GM18498 (cell line): ENCODE measurements at regions not wholly inside any gene's neighbourhood (a gene's known extent, or its start where the extent isn't known, plus 50 kb on each side); places are given as distances from the start of the nearest gene placed in this dataset.

Experiments
- ATAC-seq: cut with Tn5 transposase; IDR thresholded peaks from one replicate; pipeline ENCODE4 v1.9.1; 2021; ENCODE audit warnings: mild to moderate bottlenecking, moderate library complexity; ENCODE audit not compliant: unreplicated experiment

DNA sequence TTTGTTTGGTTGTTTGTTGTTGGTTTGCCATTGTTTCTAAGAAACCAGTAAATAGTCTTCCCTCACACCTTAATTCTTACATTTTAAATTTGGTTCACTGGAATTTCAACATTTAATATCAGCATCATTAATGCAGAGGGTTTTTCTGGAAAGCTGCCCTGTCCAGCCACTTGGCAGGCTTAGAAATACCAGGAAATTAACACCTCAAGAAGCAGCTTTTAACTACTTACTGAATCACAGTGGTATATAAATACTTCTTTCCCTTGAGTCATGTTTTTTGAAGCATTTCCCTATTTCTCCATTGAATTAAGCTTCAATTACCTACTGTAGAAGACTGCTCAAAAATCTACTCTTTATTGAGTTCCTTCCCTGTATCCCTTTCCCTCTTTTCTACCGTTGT lies 1221.1 kb upstream of the ADGRL3 start:
- no peak for ATAC-seq

DNA sequence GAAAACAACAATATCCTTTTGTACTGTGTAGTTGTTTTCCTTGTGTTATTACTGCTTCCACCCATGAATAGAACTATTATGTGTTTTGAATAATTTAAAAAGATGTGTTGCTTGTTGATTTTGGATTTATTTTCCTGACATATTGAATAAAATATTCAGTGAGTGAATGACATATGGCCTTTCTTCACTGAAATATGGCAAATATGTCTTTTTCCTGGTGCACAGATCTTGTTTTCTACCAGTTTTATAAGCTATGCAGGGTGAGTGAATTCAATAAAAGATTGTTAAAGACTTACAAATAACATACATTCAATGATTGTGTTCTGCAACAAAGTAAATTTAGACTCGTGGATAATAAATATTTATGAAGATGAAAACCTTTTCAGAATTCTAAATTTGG lies 1216.3 kb upstream of the ADGRL3 start:
- no peak for ATAC-seq

DNA sequence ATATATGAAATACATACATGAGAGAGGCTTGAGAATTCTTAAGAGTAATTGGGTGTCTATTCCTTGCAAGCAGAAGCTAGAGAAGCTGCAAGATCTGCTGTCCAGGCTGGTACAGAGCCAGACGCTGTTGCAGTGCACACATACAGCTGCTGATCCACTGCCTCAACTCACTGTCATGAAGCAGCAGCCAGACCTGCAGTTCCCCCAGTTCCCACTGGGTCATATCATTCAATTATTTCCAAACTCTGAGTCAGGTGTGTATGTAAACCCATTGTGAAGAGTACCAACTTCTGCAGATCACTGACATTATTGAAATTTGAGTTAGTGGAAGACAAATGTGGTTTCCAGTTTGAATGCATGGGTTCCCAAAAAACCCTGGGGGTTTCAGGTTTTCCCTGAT lies 1212.8 kb upstream of the ADGRL3 start:
- ATAC-seq, result no peak

- no peak for ATAC-seq
Measured at GRCh38 chr4:59994118-59994517, 1206.0 kb upstream of the ADGRL3 start.

- no peak for ATAC-seq
Measured at GRCh38 chr4:60002603-60003337, 1197.4 kb upstream of the ADGRL3 start.

GRCh38 chr4:60013464-60014184 lies 1186.5 kb upstream of the ADGRL3 start:
- ATAC-seq, result no peak

DNA sequence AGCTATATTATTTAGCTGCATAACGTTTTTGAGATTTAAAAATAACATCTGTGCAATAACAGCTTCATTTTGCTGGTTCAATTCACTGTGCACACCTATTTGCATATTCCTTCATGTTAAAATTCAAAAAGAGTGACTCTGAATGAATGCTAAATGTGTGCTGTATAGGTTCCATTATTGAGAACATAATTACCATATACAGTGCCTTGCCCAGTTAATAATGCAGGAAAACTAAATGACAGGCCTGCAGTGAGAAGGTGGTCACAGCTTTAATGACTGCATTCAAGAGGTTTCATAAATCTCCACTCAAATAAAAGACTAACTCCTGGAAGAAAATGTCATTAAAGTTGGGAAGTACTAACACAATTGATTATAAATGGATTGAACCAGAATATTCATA lies 1183.2 kb upstream of the ADGRL3 start:
- no peak for ATAC-seq

GRCh38 chr4:60019180-60019579 lies 1180.9 kb upstream of the ADGRL3 start:
- ATAC-seq, result no peak

DNA sequence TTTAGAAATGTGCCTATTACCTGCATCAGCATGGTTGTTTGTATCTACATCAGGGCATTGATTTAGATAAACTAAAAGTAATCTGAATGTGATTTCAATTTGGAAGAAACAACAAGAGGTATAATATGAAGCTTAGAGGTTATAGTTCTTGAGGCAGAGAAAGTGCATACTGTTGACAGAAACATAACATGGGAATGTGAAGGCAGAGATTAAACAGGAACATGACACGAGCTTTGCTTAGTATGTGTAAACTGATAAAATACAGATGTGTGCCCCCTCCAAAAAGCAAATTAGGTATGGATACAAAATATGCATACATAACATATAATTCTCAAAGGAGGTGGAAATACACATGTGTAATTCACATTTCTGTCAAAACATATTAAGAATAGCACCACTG lies 1180.2 kb upstream of the ADGRL3 start:
- no peak for ATAC-seq

- no peak for ATAC-seq
Measured at GRCh38 chr4:60020389-60020788, 1179.7 kb upstream of the ADGRL3 start.

DNA sequence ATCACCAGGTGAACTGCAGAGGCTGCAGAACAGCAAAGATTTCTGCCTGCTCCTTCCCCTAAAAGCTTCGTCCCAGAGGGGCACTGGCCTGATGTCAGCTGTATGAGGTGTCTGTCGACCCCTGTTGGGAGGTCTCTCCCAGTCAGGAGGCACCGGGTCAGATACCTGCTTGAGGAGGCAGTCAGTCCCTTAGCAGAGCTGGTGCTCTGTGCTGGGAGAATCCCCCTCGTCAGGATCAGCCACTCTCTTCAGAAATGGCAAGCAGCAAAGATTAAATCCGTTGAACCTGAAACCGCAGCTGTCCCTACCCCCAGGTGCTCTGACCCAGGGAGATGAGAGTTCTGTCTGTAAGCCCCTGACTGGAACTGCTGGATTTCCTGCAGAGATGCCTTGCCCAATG lies 1166.3 kb upstream of the ADGRL3 start:
- no peak for ATAC-seq

DNA sequence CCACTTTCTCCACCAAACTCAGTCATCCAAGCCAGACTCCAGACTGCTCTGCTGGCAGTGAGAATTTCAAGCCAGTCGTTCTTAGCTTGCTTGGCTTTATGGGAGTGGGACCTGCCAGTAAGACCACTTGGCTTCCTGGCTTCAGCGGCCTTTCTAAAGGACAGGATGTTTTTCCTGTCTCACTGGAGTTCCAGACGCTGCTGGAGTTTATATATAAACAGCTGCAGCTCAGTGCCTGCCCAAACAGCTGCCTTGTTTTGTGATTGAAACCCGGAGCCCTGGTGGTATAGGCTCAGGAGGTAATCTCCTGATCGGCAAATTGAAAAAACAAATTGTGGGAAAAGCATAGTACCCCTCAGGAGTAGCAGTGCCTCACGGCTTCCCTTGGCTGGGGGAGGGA lies 1165.8 kb upstream of the ADGRL3 start:
- no peak for ATAC-seq

DNA sequence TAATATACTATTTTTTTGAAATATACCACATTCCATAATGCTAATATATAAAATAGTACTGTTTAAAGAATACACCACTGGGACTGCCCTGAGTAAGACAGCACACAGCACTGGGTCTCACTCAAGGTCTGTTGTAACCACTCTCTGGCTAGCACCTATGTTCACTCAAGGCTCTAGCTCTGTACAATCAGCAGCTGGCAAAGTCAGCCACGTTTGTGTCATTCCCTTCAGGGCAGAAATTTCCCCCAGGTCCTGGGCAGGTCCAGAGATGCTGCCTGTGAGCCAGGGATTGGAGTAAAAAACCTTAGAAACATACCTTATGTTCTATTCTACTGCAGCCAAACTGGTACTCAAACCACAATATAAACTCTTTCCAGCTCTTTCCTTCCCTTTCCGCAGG lies 1160.2 kb upstream of the ADGRL3 start:
- ATAC-seq, result no peak

- no peak for ATAC-seq
Measured at GRCh38 chr4:60042231-60042652, 1157.9 kb upstream of the ADGRL3 start.

DNA sequence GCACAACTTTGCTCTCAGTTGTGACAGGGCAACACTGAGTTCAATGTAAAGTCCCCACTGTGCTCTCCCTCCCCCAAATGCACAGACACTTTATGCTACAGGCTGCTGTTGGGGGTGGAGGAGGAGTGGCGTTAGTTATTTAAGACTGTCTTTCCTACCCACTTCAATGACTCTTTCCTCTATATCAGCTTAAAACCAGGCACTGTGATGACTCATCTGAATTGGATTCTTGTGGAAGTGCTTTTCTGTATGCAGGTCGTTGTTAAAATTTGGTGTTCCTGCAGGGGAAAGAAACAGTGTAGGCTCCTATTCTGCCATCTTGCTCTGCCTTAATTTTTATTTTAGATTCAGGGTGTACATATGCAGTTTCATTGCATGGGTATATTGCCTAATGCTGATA lies 1157.2 kb upstream of the ADGRL3 start:
- no peak for ATAC-seq

DNA sequence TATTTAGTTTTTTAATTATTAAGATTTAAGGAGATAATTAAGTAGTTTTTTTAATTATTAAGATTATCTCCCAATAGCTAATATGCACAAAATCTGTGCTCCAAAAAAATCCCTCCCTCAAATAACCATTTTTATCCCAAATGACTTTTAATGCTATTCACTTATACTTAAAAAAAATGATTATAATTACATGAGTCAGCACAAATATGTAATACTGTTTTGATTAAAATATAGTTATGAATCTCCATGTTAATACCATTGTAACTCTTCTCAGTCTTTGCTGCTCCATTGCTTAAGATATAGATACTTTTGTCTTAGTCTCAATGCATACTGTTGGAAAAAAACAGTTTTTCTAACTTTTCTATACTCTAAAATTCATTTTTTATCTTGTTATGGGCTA lies 1121.1 kb upstream of the ADGRL3 start:
- no peak for ATAC-seq

- no peak for ATAC-seq
Measured at GRCh38 chr4:60081839-60082238, 1118.3 kb upstream of the ADGRL3 start.

DNA sequence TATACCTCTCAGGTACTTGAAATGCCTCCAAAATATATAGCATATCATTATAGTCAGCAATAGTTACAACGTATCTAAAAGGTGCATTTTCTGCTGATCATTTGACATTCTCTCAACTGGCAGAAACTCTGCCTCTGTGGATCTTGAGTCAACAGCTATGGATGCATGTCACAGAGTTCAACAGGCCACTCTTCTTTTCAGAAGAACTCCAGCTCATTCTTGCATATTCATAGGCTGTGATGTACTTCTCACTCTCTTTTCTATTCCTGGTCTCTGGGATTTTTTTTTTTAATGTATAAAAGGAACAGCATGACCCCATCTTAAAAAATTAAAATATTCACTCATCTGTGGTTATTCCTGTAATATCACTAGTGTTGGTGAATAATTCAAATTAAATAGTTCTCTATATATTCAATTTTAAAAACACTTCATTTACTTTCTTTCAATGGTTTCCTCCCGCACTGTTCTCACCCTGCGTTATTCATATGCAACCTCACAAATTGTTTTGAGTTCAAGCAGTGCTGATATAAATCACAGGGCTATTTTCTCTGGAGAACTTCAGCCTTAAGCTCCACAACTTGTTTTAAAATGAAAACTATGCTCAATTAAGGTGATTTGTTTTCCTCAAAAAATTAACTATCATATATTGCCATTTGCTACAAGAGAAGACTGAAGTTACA lies 1111.2 kb upstream of the ADGRL3 start:
- ATAC-seq, result no peak

- ATAC-seq, result no peak
Measured at GRCh38 chr4:60089546-60090273, 1110.4 kb upstream of the ADGRL3 start.

GRCh38 chr4:60096676-60097075 lies 1103.5 kb upstream of the ADGRL3 start:
- ATAC-seq, result no peak

GRCh38 chr4:60116592-60116991 lies 1083.5 kb upstream of the ADGRL3 start:
- ATAC-seq, result no peak
